NCI-H524 (cell line): ENCODE measurements at regions not wholly inside any gene's neighbourhood (a gene's known extent, or its start where the extent isn't known, plus 50 kb on each side); places are given as distances from the start of the nearest gene placed in this dataset.
A peak's percentile ranks its signal among the peaks of the same experiment; 100 is the strongest.
"Not testable (repeated sequence)": the region's sequence is repeated elsewhere in the genome, so short reads cannot be mapped to it uniquely, and the experiment has no call there.

Experiments used
- DNase-seq, 2 experiments: peaks; one replicate each; lab custom pipeline; 2025; lab: John Stamatoyannopoulos, UW

GRCh38 chr3:110887176-110887575 lies 184.4 kb upstream of the NECTIN3 start:
- no peak for DNase-seq

DNA sequence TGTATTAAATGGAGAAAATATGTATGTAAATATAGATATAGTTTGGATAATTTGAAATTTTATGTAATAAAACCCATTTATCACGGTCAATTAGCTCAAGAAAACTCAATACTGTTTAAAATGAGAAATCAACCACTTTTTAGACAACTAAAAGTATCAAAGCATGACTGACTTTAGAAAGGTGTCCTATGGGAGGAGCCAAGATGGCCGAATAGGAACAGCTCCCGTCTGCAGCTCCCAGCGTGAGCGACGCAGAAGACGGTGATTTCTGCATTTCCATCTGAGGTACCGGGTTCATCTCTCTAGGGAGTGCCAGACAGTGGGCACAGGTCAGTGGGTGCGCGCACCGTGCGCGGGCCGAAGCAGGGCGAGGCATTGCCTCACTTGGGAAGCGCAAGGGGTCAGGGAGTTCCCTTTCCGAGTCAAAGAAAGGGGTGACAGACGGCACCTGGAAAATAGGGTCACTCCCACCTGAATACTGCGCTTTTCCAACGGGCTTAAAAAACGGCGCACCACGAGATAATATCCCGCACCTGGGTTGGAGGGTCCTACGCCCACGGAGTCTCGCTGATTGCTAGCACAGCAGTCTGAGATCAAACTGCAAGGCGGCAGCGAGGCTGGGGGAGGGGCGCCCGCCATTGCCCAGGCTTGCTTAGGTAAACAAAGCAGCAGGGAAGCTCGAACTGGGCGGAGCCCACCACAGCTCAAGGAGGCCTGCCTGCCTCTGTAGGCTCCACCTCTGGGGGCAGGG lies 182.8 kb upstream of the NECTIN3 start:
- not testable (repeated sequence) for DNase-seq

DNA sequence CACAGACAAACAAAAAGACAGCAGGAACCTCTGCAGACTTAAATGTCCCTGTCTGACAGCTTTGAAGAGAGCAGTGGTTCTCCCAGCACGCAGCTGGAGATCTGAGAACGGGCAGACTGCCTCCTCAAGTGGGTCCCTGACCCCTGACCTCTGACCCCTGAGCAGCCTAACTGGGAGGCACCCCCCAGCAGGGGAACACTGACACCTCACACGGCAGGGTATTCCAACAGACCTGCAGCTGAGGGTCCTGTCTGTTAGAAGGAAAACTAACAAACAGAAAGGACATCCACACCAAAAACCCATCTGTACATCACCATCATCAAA lies 182.3 kb upstream of the NECTIN3 start:
- not testable (repeated sequence) for DNase-seq

DNA sequence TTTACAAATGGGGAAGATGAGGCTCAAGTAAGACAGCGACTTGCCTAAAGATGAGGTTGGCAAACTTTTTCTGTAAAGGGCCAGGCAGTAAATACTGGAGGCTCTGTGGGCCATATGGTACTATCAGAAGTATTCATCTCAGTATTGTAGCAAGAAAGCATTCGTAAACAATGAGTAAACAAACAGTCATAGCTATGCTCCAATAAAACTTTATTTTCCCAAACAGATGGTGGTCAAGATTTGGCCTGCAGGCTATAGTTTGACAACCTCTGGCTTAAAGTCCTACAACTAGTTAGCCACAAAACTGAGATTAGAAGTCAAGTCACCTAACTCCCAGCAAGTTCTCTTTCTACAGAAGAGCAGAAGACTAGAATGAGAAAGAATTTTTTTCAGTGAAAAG lies 177.0 kb upstream of the NECTIN3 start:
- no peak for DNase-seq

DNA sequence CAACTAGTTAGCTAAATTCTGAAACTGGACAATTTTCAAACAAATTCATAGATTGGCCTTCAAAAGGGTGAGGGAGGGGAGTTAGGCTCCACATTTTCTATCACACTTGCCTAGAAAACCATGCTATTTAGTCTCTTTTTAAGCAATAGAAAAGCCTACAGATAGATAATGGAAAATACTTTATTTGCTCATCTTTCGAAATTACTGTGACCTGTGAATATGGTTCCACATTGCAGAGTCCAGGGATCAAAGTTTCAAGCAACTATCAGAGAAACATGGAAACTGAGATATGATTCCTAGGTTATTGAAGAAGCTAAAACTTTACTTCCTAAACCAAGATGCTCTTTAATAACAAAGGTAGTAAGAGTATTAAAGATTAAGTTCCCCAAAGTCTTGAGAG lies 176.6 kb upstream of the NECTIN3 start:
- DNase-seq: no peak

DNA sequence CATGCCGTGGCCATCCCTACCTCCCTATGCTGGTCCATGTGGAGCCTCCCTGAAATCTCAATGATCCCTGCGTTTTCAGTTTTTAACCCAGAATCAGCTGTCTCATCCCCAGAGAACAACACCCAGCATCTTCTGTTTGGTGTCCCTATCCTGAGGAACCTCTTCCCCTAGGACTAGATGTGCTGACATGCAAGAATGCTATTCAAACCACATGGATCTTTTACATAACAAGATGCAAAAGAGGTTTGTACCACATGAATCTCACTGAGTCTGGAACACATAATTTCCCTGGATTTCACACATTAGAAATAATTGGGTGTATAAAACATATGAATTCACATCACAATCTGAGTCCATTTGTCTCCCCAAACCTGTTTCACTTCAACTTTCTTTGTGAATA lies 174.6 kb upstream of the NECTIN3 start:
- DNase-seq: no peak

- DNase-seq: no peak
Observed at GRCh38 chr3:110900576-110900975, 171.0 kb upstream of the NECTIN3 start.

- no peak for DNase-seq
Observed at GRCh38 chr3:110901536-110901935, 170.1 kb upstream of the NECTIN3 start.

DNA sequence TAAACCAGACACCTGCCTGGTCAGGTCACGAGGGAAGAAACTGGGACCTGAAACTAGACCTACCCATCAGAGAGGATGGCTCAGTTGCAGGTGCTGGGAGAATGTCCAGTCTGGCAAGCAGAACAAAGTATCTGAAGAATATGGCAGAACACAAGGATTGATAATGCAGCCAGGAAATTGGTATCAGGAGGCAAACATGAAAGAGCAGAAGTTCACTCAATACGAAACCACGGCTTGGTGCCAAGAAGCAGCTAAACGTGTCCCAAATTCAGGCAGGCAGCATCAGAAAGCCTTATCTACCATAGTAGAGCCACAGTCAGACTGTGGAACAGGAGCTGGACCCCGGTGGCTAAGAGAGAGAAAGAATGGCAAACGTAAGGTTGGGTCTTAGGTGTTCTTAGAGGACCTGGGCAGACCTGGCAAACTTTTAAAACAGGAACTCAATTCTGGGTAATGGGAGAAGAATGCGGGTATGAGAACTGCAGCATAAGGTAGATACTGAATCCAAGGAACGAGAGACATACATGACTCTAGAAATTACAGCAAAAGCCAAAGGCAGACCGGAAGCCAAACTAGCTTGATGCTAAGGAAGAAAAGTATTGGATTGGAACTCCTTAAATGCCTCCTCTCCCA lies 169.0 kb upstream of the NECTIN3 start:
- no peak for DNase-seq

- DNase-seq: no peak
Observed at GRCh38 chr3:110903771-110904519, 167.7 kb upstream of the NECTIN3 start.

DNA sequence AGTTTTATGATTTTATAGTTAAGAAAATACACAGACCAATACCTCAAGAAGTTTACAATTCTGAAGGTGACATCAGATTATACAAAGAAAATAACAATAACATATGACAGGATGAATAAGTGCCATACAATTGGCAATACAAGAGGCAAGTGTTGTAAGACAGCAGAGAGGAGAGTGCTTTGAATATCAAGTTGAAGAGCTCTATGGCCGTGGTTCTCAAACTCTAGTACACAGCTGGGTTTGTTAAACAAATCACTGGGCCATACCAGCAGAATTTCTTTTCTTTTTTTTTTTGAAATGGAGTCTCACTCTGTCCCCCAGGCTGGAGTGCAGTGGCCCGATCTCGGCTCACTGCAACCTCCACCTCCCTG lies 167.1 kb upstream of the NECTIN3 start:
- no peak for DNase-seq

DNA sequence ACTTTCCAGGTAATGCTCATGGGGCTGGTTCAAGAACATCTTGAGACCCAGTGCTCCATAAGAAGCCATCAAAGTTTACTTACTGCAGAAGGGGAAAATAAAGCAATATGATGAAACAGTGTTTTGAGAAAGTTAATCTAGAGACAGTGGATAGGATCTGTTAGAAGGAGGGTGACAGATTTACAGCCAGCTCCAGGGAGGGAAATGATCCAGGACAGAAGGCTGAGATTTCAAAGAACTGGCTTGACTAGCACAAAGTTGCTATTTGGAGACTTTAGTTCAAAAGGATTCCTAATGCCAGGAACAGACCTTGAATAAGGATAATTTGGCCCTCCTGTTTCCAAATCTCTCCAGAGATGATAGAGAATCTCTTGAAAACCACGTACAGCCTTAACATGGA lies 166.5 kb upstream of the NECTIN3 start:
- DNase-seq: no peak

GRCh38 chr3:110909839-110910238 lies 161.8 kb upstream of the NECTIN3 start:
- DNase-seq: no peak

DNA sequence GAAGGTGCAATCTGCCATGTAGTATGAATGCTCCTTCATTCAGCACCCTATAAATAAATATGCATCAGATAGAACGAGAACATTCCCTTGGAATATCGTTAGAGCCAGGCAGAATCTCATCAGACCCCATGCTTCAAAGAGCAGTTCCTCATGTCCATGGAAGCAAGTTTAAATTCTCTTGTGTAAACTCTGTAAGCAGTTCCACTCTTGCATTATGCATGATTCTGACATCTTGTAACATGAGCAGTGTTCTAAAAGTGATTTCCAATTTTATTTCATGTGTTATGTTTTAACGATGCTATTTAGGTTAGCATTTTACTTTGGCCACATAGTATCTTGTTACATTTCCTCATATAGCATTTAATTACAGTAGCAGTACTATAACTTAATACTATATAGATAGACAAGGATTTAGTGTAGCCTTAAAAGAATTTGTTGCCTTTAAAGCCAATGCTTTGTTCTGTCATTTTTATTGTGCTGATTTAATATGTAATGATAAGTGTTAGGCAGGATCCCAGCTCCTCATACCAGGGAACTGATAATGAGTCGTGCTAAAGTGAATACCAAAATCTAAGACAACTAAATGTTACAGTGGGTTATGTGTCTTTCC lies 161.2 kb upstream of the NECTIN3 start:
- DNase-seq: no peak

- DNase-seq: no peak
Observed at GRCh38 chr3:110918963-110919362, 152.7 kb upstream of the NECTIN3 start.

DNA sequence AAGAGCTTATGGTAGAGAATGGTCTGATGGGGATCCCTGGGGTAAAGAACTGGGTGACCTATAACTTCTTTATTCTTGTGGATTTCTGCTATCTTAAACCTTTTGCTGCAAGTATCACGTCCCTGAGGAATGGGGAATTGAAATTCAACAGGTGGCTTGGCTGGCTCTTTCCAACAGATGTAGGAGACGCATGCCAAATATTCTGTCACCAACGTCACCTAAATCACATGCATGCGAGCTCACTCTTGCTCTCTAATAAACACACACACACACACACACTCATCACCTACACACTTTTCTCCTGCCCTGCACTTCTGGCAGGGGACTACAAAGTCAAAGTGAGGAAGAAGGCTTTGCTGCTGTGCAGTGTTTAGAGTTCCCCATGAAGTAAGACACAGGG lies 145.8 kb upstream of the NECTIN3 start:
- no peak for DNase-seq

DNA sequence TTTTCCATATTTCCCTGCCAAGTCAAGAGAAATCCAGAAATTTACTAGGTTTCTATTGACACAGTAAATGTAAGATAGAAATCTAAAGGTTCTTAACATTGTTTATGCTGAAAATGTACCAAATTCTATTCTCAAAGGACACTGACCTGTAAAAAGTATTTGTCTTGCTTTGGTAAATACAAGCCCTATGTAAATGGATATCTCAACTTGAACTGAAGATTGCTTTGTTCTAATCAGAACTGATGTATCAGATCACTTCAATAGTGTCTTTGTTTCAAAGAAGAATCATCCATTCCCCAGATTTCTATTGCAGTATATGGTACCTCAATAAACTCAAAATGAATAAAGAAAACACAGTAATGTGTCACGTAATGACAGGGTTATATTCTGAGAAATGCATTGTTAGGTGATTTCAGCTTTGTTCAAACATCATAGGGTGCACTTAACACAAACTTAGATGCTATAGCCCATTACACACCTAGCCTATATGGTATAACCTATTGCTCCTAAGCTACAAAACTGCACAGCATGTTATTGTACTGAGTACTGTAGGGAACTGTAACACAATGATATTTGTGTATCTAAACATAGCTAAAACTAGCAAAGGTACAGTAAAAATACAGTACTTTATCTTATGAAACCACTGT lies 143.5 kb upstream of the NECTIN3 start:
- no peak for DNase-seq

- no peak for DNase-seq
Observed at GRCh38 chr3:110929816-110930215, 141.8 kb upstream of the NECTIN3 start.

GRCh38 chr3:110932567-110932966 lies 139.0 kb upstream of the NECTIN3 start:
- peak; percentile 33 to 61 for DNase-seq

DNA sequence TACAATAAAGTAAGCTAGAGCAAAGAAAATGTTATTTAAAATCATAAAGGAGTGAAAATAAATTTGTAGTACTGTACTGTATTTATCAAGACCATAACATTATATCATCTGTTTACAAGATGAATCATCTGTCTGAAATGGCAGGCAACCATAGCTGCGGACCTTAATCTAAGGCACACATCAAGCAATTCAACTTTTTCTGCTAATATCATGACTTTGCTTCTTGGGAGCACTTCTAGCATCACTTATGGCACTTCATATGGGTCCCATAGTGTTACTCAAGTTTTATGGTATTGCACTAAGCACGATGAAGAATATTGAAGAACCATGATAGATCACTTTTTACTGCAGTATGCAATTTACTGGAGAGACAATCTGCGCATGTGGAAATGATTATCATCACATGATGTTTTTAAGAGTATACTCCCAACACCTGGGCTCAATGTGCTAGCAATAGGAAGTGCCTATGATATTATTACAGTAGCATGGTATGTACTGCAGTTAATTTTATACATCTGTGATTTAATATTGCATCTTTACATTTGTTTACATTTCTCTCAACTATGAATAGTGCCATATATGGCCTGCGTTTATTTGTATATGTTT lies 137.7 kb upstream of the NECTIN3 start:
- no peak for DNase-seq

GRCh38 chr3:110938629-110939028 lies 133.0 kb upstream of the NECTIN3 start:
- DNase-seq: no peak

DNA sequence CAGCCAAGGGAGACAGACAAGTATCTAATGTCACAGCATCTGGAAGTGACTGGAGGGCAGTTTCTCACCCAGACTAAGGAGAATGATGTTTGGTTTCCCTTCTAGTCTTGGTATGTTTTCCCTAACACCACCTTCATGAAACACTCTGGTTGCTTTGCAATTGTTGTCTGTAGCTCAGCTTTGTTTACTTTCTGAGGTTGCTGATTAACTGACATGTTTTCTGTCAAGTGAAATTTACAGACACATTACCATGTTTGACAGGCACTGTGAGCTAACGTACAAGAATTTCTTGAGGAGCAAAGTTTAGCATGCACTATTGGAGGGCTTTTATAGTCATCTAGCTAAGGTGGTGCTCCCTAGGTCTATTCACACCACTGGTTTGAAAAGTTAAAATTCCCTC lies 131.6 kb upstream of the NECTIN3 start:
- DNase-seq: peak in 1 of 2 experiments; percentile 49
